AG09309 (cell line): ENCODE measurements at regions not wholly inside any gene's neighbourhood (a gene's known extent, or its start where the extent isn't known, plus 50 kb on each side); places are given as distances from the start of the nearest gene placed in this dataset.

Experiments used
- DNase-seq: peaks from one replicate; pipeline ENCODE4 v3.0.0-alpha.2; 2010; ENCODE audit warnings: low read depth
- H3K4me3 ChIP-seq: 2 replicates; pipeline ENCODE4 v1.5.1; 2011; ENCODE audit warnings: mild to moderate bottlenecking, low read depth, low read length, moderate library complexity; ENCODE audit not compliant: control insufficient read depth
- CTCF ChIP-seq: IDR thresholded peaks from 2 replicates; pipeline ENCODE4 v1.5.1; 2011; ENCODE audit warnings: mild to moderate bottlenecking, low read depth, low read length, inconsistent platforms; ENCODE audit not compliant: insufficient read depth, control insufficient read depth; ENCODE audit errors: missing control alignments

GRCh38 chr3:65194744-65195143, 506.9 kb upstream of the ADAMTS9 start:
- H3K4me3 ChIP-seq = no peak overlapping the region
- no peak for DNase-seq
- TF ChIP-seq CTCF = no peak

- DNase-seq = no peak
- H3K4me3 ChIP-seq = no peak overlapping the region
- no peak for TF ChIP-seq CTCF
Measured at GRCh38 chr3:65194047-65194714, 506.4 kb upstream of the ADAMTS9 start.

- H3K4me3 ChIP-seq = no peak overlapping the region
- no peak for DNase-seq
Measured at GRCh38 chr3:65193531-65193930, 505.7 kb upstream of the ADAMTS9 start.

GRCh38 chr3:65190111-65190510, 502.3 kb upstream of the ADAMTS9 start:
- no peak overlapping the region for H3K4me3 ChIP-seq
- TF ChIP-seq CTCF = no peak
- no peak for DNase-seq

More at GRCh38 chr3:65193531-65193930, 505.7 kb upstream of the ADAMTS9 start:
- TF ChIP-seq CTCF = no peak

- no peak overlapping the region for H3K4me3 ChIP-seq
- no peak for DNase-seq
- TF ChIP-seq CTCF = no peak
Measured at GRCh38 chr3:65186268-65186667, 498.5 kb upstream of the ADAMTS9 start.

GRCh38 chr3:65182682-65183081, 494.9 kb upstream of the ADAMTS9 start:
- TF ChIP-seq CTCF = no peak
- no peak overlapping the region for H3K4me3 ChIP-seq
- DNase-seq = no peak
